ENCODE measurements at regions not wholly inside any gene's neighbourhood (a gene's known extent, or its start where the extent isn't known, plus 50 kb on each side); places are given as distances from the start of the nearest gene placed in this dataset.

DNA sequence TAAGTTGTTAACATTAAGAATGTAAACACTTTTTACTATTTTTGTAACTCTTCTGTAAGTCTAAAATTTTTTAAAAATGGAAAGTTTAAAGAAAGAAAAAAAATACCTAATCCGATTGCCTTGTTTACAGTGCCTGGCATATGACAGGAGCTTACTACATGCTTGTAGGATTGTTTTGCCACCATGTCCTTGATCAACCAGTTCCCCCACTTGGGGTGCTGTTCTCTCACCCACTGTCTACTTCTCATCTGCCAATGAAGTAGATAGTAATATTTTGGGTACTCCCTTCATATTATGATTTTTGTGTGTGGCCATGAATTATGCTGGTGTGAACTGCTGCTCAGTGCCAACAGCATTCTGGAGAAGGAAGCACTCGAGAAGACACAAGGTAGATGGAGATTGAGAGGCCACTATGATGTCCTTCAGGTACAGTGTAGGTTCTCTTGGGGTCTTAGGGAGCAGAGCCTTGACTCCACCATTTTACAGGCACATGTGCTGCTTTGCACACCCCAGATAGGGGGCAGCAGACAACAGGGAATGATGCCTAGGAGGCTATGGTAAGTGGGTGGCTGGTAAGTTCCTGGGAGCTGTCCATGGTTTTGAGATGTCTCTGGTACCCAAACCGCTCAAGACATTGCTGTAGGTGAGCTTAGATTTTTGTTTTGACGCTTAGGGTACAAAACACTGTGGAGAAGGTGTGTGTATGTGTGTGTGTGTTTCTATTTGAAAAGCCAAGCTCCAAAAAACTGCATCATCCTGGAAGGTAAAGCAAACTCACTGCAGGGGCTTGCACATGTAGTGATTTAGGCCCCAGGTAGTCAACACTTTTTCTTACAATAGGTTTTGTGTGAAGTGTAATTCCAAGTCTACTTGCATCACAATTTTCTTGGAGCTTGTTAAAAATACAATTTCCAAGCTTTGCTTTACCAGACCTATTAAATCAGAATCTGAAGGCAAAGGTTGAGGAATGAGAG, 494.5 kb upstream of the LARGE1 start:
- peak; percentile 3 for DNase-seq
- intact Hi-C loops (cut with micrococcal nuclease), result no loop called here

More for the DNA sequence above, 494.5 kb upstream of the LARGE1 start:
- TF ChIP-seq, protein P1, sequence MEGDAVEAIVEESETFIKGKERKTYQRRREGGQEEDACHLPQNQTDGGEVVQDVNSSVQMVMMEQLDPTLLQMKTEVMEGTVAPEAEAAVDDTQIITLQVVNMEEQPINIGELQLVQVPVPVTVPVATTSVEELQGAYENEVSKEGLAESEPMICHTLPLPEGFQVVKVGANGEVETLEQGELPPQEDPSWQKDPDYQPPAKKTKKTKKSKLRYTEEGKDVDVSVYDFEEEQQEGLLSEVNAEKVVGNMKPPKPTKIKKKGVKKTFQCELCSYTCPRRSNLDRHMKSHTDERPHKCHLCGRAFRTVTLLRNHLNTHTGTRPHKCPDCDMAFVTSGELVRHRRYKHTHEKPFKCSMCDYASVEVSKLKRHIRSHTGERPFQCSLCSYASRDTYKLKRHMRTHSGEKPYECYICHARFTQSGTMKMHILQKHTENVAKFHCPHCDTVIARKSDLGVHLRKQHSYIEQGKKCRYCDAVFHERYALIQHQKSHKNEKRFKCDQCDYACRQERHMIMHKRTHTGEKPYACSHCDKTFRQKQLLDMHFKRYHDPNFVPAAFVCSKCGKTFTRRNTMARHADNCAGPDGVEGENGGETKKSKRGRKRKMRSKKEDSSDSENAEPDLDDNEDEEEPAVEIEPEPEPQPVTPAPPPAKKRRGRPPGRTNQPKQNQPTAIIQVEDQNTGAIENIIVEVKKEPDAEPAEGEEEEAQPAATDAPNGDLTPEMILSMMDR (IDR thresholded peaks at IDR 0.05), result no peak
- ChIA-PET CTCF (no interaction called here), POLR2A (no interaction called here)
- no peak overlapping the region for H2AFZ ChIP-seq (ENCODE audit: insufficient read depth, low read depth, low read length, poor library complexity, severe bottlenecking)
- Mint-ChIP-seq H3K27me3 (peaks cover 8% of the 10 kb centered on the region), H3K27ac (no peak overlapping the region), H3K4me3 (no peak overlapping the region), H3K4me1 (no peaks in the 10 kb centered on the region), H3K9me3 (ENCODE audit: insufficient read depth) (peaks cover 3% of the 10 kb centered on the region)
- WGBS (ENCODE audit: insufficient coverage), result 17% methylated on average over 2 of the region's 4 CpGs
- no peak overlapping the region for H3K9ac ChIP-seq (ENCODE audit: low read length)
- H3K4me1 ChIP-seq (ENCODE audit: control insufficient read depth in 2 of 2, insufficient read depth in 2 of 2, low read length in 2 of 2), result no peaks in the 10 kb centered on the region
- no peaks in the 10 kb centered on the region for H4K20me1 ChIP-seq (ENCODE audit: control insufficient read depth, insufficient read depth, low read length, poor library complexity, severe bottlenecking)
- no peak overlapping the region for H3K4me3 ChIP-seq (ENCODE audit: control extremely low read depth in 1 of 5, extremely low read depth in 1 of 5, insufficient read depth in 1 of 5, low read depth in 2 of 5, low read length in 4 of 5)
- no peak overlapping the region for H3K4me2 ChIP-seq (replicated peaks; ENCODE audit: low read depth, low read length, poor library complexity, severe bottlenecking)
- no peak overlapping the region for H3K27ac ChIP-seq (ENCODE audit: low read length in 2 of 2)
- H3K27me3 ChIP-seq (replicated peaks in 1 of 4; ENCODE audit: control extremely low read depth in 1 of 4, control insufficient read depth in 3 of 4, insufficient read depth in 4 of 4, low read length in 3 of 4), result no peaks in the 10 kb centered on the region
- no peaks in the 10 kb centered on the region for H3K36me3 ChIP-seq (replicated peaks in 1 of 2; ENCODE audit: control extremely low read depth in 1 of 2, control insufficient read depth in 1 of 2, extremely low read depth in 1 of 2, insufficient read depth in 2 of 2, low read length in 1 of 2)
- H3K79me2 ChIP-seq (ENCODE audit: control insufficient read depth, insufficient read depth, low read length), result no peaks in the 10 kb centered on the region
- no peak for ATAC-seq (ENCODE audit: low read depth)
- H3K9me3 ChIP-seq (ENCODE audit: control extremely low read depth in 1 of 3, control insufficient read depth in 2 of 3, insufficient read depth in 1 of 3, low read length in 2 of 3), result peaks cover 0 to 3% (median 0%) of the 10 kb centered on the region in 3 donors

Measured in B cell (primary cell).